NCI-H2196 treated with DMSO at 0.1 percent for 48 hours (cell line): ENCODE measurements at regions not wholly inside any gene's neighbourhood (a gene's known extent, or its start where the extent isn't known, plus 50 kb on each side); places are given as distances from the start of the nearest gene placed in this dataset.
"Not testable (repeated sequence)": the region's sequence is repeated elsewhere in the genome, so short reads cannot be mapped to it uniquely, and the experiment has no call there.

Experiments
- DNase-seq: peaks from one replicate; lab custom pipeline; 2025; ENCODE audit not compliant: unreplicated experiment; lab: John Stamatoyannopoulos, UW

DNA sequence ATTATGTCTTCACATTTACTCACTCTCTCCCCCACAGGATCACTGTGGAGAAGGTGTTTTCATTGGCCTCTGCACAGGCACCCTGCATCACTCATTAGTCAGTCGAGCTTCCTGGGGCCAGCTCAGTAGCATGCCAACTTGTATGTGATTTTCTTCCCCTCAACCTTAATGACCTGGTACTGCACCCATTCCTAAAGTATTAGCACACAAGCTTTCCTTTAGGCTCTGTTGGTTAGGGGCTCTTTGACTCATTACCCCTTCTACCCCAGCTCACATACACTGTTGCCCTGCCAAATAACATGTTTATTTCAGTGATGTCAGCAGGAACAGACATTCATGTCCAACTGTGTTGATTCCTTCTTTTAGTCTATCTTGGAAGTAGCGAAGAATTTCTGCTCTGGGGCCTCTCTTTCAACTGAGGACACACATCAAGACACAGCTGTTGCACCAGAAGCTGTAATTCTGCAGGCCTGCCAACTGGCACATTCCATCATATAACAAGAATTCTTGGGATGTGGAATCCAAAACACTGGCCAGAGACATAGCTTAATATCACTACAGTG lies 603.5 kb upstream of the ADAMTS5 start:
- no peak for DNase-seq

- DNase-seq, result no peak
Observed at GRCh38 chr21:27569831-27570230, 602.9 kb upstream of the ADAMTS5 start.

DNA sequence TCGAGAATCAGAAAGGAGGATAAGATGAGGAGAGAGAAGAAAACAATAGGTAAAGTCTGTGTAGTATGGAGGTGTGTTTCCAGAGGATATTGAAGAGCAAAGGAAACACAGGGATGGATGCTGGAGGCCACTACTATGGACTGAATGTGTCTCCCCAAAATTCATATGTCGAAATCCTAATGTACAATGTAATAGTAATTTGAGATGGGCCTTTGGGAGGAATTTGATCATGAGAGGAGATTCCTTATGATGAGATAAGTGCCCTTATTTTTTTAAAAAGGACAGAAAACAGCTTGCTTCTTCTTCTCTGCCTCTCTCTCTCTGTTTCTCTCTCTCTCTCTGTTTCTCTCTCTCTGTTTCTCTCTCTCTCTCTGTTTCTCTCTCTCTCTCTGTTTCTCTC lies 602.2 kb upstream of the ADAMTS5 start:
- DNase-seq, result no peak

DNA sequence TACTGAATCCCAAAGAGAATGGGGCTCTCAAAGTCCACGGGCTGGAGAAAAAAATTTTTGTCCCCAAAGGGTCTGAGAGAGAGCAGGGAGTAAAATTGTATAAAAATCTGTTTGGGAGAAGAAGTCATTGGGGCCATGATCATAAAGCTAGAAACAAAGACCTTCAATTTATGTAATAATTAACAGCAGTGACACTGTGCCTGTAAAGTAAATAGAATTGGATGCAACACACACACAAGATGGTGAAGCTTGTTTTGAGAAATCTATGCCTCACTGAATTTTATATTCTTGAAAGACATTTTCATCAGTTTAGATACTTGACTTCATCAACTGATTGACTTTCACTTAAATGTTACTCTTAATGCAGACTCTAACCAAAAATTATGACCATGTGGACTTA lies 600.5 kb upstream of the ADAMTS5 start:
- DNase-seq, result no peak

DNA sequence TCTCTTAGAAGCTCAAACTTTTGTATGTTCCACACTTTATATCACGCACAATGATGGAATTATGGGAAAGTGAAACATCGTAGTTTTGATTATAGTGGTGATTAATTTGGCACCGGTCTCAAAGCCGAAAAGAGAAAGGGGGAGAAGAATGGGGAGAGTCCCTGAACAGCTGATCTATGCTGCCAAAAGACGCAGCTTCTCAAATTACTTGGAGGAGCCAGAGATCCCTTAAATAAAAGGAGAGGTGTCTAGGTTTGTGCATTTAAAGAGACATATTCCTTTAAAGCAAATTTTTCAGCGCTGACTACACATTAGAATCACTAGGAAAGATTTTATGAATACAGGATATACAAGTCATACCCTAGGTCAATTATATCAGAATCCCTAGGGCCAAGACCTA lies 599.6 kb upstream of the ADAMTS5 start:
- DNase-seq, result no peak

DNA sequence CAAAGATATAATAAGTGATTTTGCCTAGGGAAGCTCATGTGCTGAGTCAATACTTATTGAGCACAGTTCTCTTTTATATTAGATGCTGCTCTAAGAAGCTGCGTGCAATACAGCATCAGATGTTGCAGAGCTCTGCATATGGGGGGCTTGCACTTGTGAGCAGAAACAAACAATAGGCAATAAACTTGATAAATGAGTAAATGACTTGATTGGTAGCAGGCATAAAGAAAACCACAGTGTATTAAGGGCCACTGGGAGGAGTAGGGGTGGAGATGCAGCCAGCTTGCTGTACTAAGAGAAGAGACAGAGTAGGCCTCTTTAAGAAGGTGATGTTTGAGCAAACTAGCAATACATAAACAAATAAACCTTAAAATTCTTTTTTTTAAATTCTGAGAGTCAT lies 598.5 kb upstream of the ADAMTS5 start:
- no peak for DNase-seq

- no peak for DNase-seq
Observed at GRCh38 chr21:27564684-27565301, 597.9 kb upstream of the ADAMTS5 start.

DNA sequence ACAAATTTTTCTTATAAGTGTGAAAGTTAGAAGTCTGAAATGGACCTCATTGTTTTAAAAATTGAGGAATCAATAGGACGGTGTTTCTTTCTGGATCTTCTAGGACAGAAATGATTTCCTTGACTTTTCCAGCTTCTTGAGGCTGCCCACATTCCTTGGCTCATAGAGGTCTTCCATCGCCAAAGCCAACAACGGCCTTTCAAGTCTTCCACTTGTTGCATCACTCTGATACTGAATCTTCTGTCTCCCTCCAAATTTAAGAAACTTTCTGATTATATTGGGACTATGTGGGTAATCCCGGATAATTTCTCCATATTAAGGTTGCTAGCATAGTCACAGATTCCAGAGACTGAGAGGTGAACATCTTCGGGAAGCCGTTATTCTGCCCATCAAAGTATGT lies 595.4 kb upstream of the ADAMTS5 start:
- DNase-seq, result no peak

DNA sequence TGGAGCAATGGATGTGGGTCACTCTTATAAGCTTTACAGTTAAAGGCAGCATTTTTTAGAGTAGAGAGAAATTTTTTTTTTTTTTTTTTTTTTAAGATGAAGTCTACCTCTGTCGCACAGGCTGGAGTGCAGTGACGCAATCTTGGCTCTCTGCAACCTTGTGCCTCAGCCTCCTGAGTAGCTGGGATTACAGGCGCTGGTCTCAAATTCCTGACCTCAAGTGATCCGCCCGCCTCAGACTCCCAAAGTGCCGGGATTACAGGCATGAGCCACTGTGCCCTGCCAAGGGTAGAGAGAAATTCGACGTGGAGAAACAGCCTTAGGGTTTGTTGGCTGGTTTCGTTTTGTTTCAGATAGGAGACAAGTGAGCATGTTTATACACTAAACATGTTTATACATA lies 594.2 kb upstream of the ADAMTS5 start:
- DNase-seq, result no peak

- DNase-seq, result no peak
Observed at GRCh38 chr21:27557356-27557755, 590.5 kb upstream of the ADAMTS5 start.

- no peak for DNase-seq
Observed at GRCh38 chr21:27555996-27556395, 589.1 kb upstream of the ADAMTS5 start.

DNA sequence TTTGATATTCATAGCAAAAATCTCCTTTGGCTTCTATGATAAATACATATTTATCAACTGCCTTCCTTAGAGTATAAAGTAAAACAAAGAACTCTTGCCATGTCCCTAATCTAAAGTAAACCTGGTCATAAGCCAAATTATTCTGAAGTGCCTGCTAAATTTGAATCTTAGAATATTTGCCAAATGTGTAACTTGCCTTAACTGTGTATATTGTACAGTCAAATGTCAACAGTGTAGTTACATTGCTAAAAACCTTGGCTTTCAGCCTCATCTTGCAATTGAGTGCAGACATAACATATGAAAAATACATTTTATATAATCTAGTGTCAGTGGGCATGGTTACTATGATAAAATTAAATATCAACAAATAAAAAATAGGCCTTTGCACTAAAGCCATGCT lies 583.4 kb upstream of the ADAMTS5 start:
- no peak for DNase-seq

DNA sequence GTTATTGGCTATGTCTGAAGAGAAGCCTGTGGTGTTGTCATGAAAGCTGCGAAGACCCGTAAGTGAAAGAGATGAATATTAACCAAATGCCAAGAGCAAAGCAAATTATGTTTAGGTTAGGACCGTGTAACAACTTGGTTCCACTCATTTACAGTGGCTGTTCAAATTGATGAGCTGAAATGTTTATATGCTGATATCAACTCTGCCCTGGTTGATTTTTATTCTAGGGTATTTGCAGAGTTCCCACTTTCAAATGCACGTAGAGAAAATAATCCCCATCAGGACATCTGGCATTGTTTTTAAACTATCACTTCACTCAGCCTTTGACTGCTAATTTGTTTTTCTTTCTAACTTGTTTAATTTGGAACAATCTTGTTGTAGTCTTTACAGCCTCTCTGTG lies 581.6 kb upstream of the ADAMTS5 start:
- DNase-seq, result no peak

GRCh38 chr21:27545754-27546349 lies 579.0 kb upstream of the ADAMTS5 start:
- DNase-seq, result no peak

DNA sequence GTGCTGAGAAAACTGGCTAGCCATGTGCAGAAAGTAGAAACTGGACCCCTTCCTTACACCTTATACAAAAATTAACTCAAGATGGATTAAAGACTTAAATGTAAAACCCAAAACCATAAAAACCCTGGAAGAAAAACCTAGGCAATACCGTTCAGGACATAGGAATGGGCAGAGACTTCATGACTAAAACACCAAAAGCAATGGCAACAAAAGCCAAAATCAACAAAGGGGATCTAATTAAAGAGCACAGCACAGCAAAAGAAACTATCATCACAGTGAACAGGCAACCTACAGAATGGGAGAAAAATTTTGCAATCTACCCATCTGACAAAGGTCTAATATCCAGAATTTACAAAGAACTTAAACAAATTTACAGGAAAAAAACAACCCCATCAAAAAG lies 575.2 kb upstream of the ADAMTS5 start:
- DNase-seq, result not testable (repeated sequence)

GRCh38 chr21:27536319-27536718 lies 569.4 kb upstream of the ADAMTS5 start:
- no peak for DNase-seq

- no peak for DNase-seq
Observed at GRCh38 chr21:27535188-27535587, 568.3 kb upstream of the ADAMTS5 start.

DNA sequence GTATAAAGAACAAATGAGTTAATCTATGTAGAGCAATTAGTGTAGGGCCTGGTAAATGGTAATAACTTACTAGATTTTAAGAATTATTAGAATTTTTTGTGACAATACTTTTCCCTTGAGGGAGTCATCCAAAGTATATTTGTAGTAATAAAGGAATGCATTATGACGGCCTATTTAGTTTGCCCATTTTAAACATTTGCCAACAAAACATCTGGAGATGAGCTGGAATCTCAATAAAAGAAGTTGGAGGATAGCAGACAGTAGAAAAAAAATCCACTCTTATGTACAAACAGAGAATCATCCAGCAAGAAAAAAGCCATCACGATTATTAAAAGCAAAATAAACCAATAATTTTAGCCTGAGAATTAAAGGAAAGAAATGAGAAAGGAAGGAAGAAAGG lies 567.3 kb upstream of the ADAMTS5 start:
- no peak for DNase-seq

GRCh38 chr21:27532076-27532475 lies 565.2 kb upstream of the ADAMTS5 start:
- no peak for DNase-seq

DNA sequence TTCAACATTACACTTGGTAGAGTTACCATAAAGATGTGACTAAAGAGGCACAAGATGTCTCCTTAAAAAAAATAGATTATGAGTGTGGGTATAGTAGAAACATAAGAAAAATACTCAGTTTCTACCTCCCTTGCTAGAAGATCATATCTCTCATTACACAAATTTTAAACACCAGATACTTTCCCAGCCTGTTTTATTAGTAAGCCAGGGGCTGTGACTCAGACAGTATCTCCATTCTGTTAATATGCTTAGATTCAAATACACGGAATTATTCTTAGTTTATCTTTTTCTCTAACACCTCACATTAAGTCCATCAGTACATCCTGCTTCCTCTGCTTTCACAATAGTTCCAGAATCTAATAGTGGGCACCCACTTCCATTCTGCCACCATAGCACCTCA lies 561.8 kb upstream of the ADAMTS5 start:
- no peak for DNase-seq

DNA sequence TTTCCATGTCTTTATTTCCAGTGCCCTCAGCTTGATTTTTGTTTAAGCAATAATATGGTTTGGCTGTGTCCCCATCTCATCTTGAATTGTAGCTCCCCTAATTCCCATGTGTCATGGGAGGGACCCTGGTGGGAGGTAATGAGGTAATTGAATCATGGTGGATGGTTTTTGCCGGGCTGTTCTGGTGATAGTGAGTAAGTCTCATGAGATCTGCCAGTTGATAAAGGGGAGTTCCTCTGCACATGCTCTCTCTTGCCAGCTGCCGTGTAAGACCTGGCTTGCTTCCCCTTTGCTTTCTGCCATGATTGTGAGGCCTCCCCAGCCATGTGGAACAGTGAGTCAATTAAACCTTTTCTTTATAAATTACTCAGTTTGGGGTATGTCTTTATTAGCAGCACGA lies 559.6 kb upstream of the ADAMTS5 start:
- DNase-seq, result no peak

DNA sequence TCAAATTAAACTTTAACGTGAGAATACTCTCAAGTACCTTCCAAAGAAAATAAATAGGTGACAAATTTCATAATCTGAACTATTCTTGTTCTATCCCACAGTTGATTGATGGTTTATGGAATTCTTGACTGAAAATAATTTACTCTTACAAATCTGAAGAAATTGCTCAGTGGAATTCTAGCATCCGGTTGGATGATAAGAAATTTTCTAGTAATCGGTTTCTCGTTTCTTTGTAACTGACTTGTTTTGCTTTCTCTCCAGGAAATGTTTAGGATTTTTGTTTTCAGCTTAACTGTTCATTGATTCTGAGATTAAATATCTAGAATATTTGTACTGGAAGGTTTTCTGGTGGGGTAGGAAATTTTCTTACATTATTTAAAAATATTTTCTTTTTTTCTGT lies 558.9 kb upstream of the ADAMTS5 start:
- no peak for DNase-seq

DNA sequence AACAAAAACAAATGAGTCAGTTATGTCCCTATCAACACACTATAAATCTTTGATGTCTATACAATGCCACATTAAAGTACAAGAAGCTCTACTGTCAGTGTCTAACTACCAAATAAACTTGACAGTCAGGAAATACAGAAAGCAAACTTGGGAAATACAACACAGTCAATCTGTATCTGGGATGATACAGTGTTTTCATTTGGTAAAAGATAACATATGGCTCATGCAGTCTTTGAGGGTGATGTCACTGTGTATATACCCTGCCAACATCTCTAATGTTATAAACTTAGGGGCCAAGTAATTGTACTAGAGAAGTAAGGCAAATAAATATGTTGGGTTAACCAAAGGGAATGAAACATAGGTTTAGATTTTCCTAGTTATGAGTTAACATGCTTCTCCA lies 552.5 kb upstream of the ADAMTS5 start:
- no peak for DNase-seq
